ENCODE measurements at regions not wholly inside any gene's neighbourhood (a gene's known extent, or its start where the extent isn't known, plus 50 kb on each side); places are given as distances from the start of the nearest gene placed in this dataset.

- no peak for DNase-seq (ENCODE audit: low spot score)
- in situ Hi-C loops (cut with HindIII; ENCODE audit: low sequenced_read_pairs) = no loop called here
These were observed 125.8 kb upstream of the VCX3A start for GRCh38 chrX:6660567-6661264.

- in situ Hi-C loops (cut with HindIII; ENCODE audit: low sequenced_read_pairs) = no loop called here
- no peak for DNase-seq (ENCODE audit: low spot score)
These were observed 110.3 kb upstream of the VCX3A start for GRCh38 chrX:6645216-6645615.

- DNase-seq (ENCODE audit: low spot score) = no peak
- in situ Hi-C loops (cut with HindIII; ENCODE audit: low sequenced_read_pairs) = no loop called here
These were observed 109.5 kb upstream of the VCX3A start for GRCh38 chrX:6644411-6644810.

DNA sequence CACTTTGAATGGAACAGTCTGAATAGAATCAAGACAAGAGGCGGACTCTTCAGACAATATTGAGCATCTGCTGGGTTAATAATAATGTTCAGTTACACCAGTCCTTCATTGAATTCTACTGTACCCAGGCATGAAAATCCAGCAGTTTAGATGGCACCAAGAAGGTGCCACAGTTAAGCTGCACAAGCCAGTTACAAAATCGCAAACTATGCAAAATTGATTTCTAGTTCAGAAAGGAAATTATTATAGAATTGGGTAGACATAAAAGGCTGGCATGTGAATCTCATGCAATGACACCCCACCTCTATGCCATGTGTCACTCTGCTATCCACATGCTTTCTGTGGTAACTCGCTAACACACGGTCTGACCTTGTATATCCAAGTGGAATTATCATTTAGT is 105.8 kb upstream of the VCX3A start:
- in situ Hi-C loops (cut with HindIII; ENCODE audit: low sequenced_read_pairs) = no loop called here

DNA sequence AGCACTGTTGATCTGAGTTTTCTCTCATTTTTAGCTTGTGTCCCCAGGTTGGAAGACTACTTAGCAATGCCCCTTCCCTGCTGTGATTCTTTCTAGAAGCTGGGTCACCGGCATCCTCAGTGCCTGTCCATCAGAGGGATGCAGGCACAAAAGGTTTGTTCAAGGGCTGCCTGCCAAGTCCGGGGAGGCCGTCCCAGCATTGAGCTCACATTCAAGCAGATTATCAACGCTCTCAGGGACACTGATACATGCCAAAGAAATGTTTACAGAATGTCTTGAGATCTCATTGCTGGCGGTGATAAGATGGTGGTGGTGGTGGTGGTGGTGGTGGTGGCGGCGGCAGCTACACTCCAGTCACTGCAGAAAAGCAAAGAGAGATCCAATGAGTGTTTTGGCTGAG is 79.6 kb upstream of the VCX3A start:
- no peak for DNase-seq (ENCODE audit: low spot score)
- in situ Hi-C loops (cut with HindIII; ENCODE audit: low sequenced_read_pairs) = no loop called here

More for the DNA sequence above, 105.8 kb upstream of the VCX3A start:
- no peak for DNase-seq (ENCODE audit: low spot score)

DNA sequence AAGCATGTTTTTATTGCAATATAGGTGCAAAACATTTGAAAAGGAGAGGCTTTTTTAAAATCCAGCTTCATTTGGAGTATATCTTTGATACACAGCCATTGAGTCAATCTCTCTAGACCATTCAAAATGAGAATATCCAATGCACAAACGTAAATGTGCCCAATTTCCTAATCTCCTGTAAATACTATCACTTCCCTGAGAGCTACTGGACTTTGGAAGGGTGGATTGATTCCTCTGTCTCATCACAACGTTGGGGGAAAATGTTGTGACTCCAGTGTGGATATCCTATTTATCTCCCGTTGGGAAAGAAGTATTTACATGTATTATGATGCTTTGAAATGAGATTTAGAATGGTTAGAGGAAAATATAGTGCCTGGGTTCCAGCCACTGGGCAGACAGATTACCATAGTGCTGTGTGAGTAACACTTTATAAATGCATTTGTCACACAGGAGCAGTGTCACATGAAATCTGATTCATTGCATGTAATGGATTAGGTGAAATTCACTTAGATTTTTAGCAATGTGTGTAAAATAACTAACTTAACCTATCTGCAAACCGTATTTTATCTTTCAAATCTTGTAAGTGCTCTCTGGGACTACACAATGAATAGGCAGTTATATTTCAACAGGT is 64.4 kb upstream of the VCX3A start:
- no peak for DNase-seq (ENCODE audit: low spot score)
- in situ Hi-C loops (cut with HindIII; ENCODE audit: low sequenced_read_pairs) = no loop called here

All from G401 (cell line).